ENCODE measurements at regions not wholly inside any gene's neighbourhood (a gene's known extent, or its start where the extent isn't known, plus 50 kb on each side); places are given as distances from the start of the nearest gene placed in this dataset.

DNA sequence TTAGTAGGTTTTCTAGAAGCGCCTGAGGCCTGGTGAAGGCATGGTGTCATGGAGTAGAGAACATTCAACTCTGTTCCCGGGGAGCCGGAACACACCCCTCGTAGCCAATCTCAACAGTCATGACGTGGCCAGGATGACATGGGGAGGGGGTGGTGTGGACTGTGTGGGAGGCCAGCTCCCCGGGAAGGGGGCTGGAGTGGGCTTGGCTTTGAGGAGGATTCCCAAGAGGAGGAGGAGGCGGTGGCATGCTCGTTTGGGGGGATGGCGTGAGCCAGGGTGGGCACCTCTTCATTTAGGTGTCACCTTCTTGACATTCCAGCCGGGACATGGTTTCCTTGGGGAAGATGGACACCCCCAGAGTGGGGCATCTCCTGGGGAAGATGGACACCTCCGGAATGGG, 257.5 kb downstream of the SEC14L1 start (continued):
- TF ChIP-seq, protein P1, sequence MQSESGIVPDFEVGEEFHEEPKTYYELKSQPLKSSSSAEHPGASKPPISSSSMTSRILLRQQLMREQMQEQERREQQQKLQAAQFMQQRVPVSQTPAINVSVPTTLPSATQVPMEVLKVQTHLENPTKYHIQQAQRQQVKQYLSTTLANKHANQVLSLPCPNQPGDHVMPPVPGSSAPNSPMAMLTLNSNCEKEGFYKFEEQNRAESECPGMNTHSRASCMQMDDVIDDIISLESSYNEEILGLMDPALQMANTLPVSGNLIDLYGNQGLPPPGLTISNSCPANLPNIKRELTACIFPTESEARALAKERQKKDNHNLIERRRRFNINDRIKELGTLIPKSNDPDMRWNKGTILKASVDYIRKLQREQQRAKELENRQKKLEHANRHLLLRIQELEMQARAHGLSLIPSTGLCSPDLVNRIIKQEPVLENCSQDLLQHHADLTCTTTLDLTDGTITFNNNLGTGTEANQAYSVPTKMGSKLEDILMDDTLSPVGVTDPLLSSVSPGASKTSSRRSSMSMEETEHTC (IDR thresholded peaks at IDR 0.05): no peak
- TF ChIP-seq PTTG1 (tag; IDR thresholded peaks at IDR 0.05; ENCODE audit: low read depth): no peak
- TF ChIP-seq SMARCA5 (IDR thresholded peaks at IDR 0.05): no peak
- TF ChIP-seq, protein P2, sequence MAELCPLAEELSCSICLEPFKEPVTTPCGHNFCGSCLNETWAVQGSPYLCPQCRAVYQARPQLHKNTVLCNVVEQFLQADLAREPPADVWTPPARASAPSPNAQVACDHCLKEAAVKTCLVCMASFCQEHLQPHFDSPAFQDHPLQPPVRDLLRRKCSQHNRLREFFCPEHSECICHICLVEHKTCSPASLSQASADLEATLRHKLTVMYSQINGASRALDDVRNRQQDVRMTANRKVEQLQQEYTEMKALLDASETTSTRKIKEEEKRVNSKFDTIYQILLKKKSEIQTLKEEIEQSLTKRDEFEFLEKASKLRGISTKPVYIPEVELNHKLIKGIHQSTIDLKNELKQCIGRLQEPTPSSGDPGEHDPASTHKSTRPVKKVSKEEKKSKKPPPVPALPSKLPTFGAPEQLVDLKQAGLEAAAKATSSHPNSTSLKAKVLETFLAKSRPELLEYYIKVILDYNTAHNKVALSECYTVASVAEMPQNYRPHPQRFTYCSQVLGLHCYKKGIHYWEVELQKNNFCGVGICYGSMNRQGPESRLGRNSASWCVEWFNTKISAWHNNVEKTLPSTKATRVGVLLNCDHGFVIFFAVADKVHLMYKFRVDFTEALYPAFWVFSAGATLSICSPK (IDR thresholded peaks at IDR 0.05; ENCODE audit: borderline replicate concordance): no peak
- TF ChIP-seq, protein P3, sequence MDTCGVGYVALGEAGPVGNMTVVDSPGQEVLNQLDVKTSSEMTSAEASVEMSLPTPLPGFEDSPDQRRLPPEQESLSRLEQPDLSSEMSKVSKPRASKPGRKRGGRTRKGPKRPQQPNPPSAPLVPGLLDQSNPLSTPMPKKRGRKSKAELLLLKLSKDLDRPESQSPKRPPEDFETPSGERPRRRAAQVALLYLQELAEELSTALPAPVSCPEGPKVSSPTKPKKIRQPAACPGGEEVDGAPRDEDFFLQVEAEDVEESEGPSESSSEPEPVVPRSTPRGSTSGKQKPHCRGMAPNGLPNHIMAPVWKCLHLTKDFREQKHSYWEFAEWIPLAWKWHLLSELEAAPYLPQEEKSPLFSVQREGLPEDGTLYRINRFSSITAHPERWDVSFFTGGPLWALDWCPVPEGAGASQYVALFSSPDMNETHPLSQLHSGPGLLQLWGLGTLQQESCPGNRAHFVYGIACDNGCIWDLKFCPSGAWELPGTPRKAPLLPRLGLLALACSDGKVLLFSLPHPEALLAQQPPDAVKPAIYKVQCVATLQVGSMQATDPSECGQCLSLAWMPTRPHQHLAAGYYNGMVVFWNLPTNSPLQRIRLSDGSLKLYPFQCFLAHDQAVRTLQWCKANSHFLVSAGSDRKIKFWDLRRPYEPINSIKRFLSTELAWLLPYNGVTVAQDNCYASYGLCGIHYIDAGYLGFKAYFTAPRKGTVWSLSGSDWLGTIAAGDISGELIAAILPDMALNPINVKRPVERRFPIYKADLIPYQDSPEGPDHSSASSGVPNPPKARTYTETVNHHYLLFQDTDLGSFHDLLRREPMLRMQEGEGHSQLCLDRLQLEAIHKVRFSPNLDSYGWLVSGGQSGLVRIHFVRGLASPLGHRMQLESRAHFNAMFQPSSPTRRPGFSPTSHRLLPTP (IDR thresholded peaks at IDR 0.05; ENCODE audit: borderline replicate concordance, extremely low read depth, insufficient read length): no peak
- TF ChIP-seq KDM4B (IDR thresholded peaks at IDR 0.05; ENCODE audit: borderline replicate concordance in 2 of 2, low read depth in 1 of 2): no peak
- TF ChIP-seq ZNF175 (CRISPR knock-in tag; IDR thresholded peaks at IDR 0.05; ENCODE audit: low read depth): no peak
- TF ChIP-seq ZNF41 (CRISPR knock-in tag; conservative IDR thresholded peaks at IDR 0.05): no peak
- TF ChIP-seq HDGF (IDR thresholded peaks at IDR 0.05): no peak
- TF ChIP-seq ZNF184 (CRISPR knock-in tag; IDR thresholded peaks at IDR 0.05): no peak
